GM19099 (cell line): ENCODE measurements at regions not wholly inside any gene's neighbourhood (a gene's known extent, or its start where the extent isn't known, plus 50 kb on each side); places are given as distances from the start of the nearest gene placed in this dataset.

ENCODE experiments used
- POLR2A ChIP-seq: IDR thresholded peaks from 3 replicates; pipeline ENCODE4 v1.6.1; 2011; ENCODE audit warnings: low read depth; ENCODE audit not compliant: insufficient read length; ENCODE audit errors: extremely low read depth

- no peak for TF ChIP-seq POLR2A
Observed at GRCh38 chr5:162289489-162289888, 221.9 kb downstream of the GABRG2 start.

- no peak for TF ChIP-seq POLR2A
Observed at GRCh38 chr5:162299793-162300192, 232.2 kb downstream of the GABRG2 start.

GRCh38 chr5:162301356-162301755 lies 233.8 kb downstream of the GABRG2 start:
- TF ChIP-seq POLR2A, result no peak

- TF ChIP-seq POLR2A, result no peak
Observed at GRCh38 chr5:162323466-162323865, 255.9 kb downstream of the GABRG2 start.

- no peak for TF ChIP-seq POLR2A
Observed at GRCh38 chr5:162324328-162324727, 256.8 kb downstream of the GABRG2 start.

- TF ChIP-seq POLR2A, result no peak
Observed at GRCh38 chr5:162325143-162325727, 257.7 kb downstream of the GABRG2 start.

GRCh38 chr5:162334944-162335343 lies 267.4 kb downstream of the GABRG2 start:
- no peak for TF ChIP-seq POLR2A

- TF ChIP-seq POLR2A, result no peak
Observed at GRCh38 chr5:162360373-162360931, 292.9 kb downstream of the GABRG2 start.

- TF ChIP-seq POLR2A, result no peak
Observed at GRCh38 chr5:162372256-162372655, 304.7 kb downstream of the GABRG2 start.

- TF ChIP-seq POLR2A, result no peak
Observed at GRCh38 chr5:162377895-162378294, 310.3 kb downstream of the GABRG2 start.

- TF ChIP-seq POLR2A, result no peak
Observed at GRCh38 chr5:162382839-162383238, 315.3 kb downstream of the GABRG2 start.

- no peak for TF ChIP-seq POLR2A
Observed at GRCh38 chr5:162384225-162384624, 316.7 kb downstream of the GABRG2 start.

- no peak for TF ChIP-seq POLR2A
Observed at GRCh38 chr5:162391833-162392232, 324.3 kb downstream of the GABRG2 start.

GRCh38 chr5:162392336-162392735 lies 324.8 kb downstream of the GABRG2 start:
- no peak for TF ChIP-seq POLR2A

GRCh38 chr5:162393534-162393933 lies 326.0 kb downstream of the GABRG2 start:
- TF ChIP-seq POLR2A, result no peak

- TF ChIP-seq POLR2A, result no peak
Observed at GRCh38 chr5:162407614-162408013, 340.0 kb downstream of the GABRG2 start.

GRCh38 chr5:162410365-162410764 lies 342.8 kb downstream of the GABRG2 start:
- no peak for TF ChIP-seq POLR2A
